Lower leg skin (tissue), 4 donors: ENCODE measurements at regions not wholly inside any gene's neighbourhood (a gene's known extent, or its start where the extent isn't known, plus 50 kb on each side); places are given as distances from the start of the nearest gene placed in this dataset.

ENCODE experiments used
- DNase-seq, 2 donors: peaks; one replicate each; pipeline ENCODE4 v3.0.0-alpha.2; 2019; ENCODE audit warnings: low spot score in 2 of 2
- H3K4me3 ChIP-seq: fragments of 200-600 bp; sonication (generic); 2 replicates; pipeline ENCODE4 v1.5.1; 2017; ENCODE audit warnings: mild to moderate bottlenecking, low read depth; ENCODE audit not compliant: poor library complexity, severe bottlenecking
- CTCF ChIP-seq, 3 donors: fragments of 450-650 bp; IDR thresholded peaks; one replicate each; pipeline ENCODE4 v1.5.1; 2016; ENCODE audit warnings: antibody characterized with exemption in 3 of 3, mild to moderate bottlenecking in 3 of 3, moderate library complexity in 2 of 3
- POLR2A ChIP-seq, 2 donors: fragments of 450-650 bp; IDR thresholded peaks; one replicate each; pipeline ENCODE4 v1.6.1; 2016 to 2017; ENCODE audit warnings: antibody characterized with exemption in 2 of 2, mild to moderate bottlenecking in 1 of 2, moderate library complexity in 1 of 2
- WGBS, 2 donors: methylation state at CpG; one replicate each; pipeline ENCODE4 v1.1.5; 2018; 5-methylcytosine and 5-hydroxymethylcytosine counted together
- intact Hi-C: fragments of 100-400 bp; cut with DNase I; formaldehyde crosslinking; loops from one replicate; pipeline ENCODE4 v1.15.0; 2023; ENCODE audit warnings: low total_unique reads

- no peak overlapping the region for H3K4me3 ChIP-seq
- TF ChIP-seq POLR2A (IDR thresholded peaks at IDR 0.05) (no peak), CTCF (IDR thresholded peaks at IDR 0.05) (no peak)
- no peak for DNase-seq
- intact Hi-C loops: no loop called here
Observed at GRCh38 chr3:154040283-154040682, 80.9 kb upstream of the ARHGEF26 start.

GRCh38 chr3:154044671-154045070, 76.5 kb upstream of the ARHGEF26 start:
- DNase-seq: no peak
- intact Hi-C loops: no loop called here
- 74 to 80% methylated on average over 2 of the region's 2 CpGs for WGBS, 2 donors
- H3K4me3 ChIP-seq: no peak overlapping the region
- TF ChIP-seq POLR2A (IDR thresholded peaks at IDR 0.05) (no peak), CTCF (IDR thresholded peaks at IDR 0.05) (no peak)

- TF ChIP-seq CTCF (IDR thresholded peaks at IDR 0.05) (no peak), POLR2A (IDR thresholded peaks at IDR 0.05) (no peak)
- intact Hi-C loops: no loop called here
- no peak overlapping the region for H3K4me3 ChIP-seq
- DNase-seq: no peak
Observed at GRCh38 chr3:154050216-154050615, 71.0 kb upstream of the ARHGEF26 start.

- intact Hi-C loops: no loop called here
- no peak overlapping the region for H3K4me3 ChIP-seq
- TF ChIP-seq POLR2A (IDR thresholded peaks at IDR 0.05) (no peak), CTCF (IDR thresholded peaks at IDR 0.05) (no peak)
- DNase-seq: no peak
Observed at GRCh38 chr3:154050766-154051165, 70.4 kb upstream of the ARHGEF26 start.

- 29 to 44% methylated on average over 6 of the region's 6 CpGs for WGBS, 2 donors
- DNase-seq: no peak
- intact Hi-C loops: loop anchor here (5.0 kb wide), 1 partner anchor 1067 kb away; no protein-coding TSS in a partner anchor
- TF ChIP-seq CTCF (IDR thresholded peaks at IDR 0.05): no peak
- no peak for TF ChIP-seq POLR2A (IDR thresholded peaks at IDR 0.05)
- no peak overlapping the region for H3K4me3 ChIP-seq
Observed at GRCh38 chr3:154059833-154060232, 61.4 kb upstream of the ARHGEF26 start.

GRCh38 chr3:154060238-154061000, 60.8 kb upstream of the ARHGEF26 start:
- WGBS, 2 donors: 17 to 27% methylated on average over 4 of the region's 4 CpGs
- TF ChIP-seq POLR2A (IDR thresholded peaks at IDR 0.05): no peak
- no peak for TF ChIP-seq CTCF (IDR thresholded peaks at IDR 0.05)
- intact Hi-C loops: loop anchor here (5.0 kb wide), 1 partner anchor 1067 kb away; no protein-coding TSS in a partner anchor
- DNase-seq: peak in 1 of 2 donors; percentile 18
- no peak overlapping the region for H3K4me3 ChIP-seq
